Loucy (cell line): ENCODE measurements at regions not wholly inside any gene's neighbourhood (a gene's known extent, or its start where the extent isn't known, plus 50 kb on each side); places are given as distances from the start of the nearest gene placed in this dataset.

Experiments used
- H2AFZ ChIP-seq: fragments of 200-600 bp; sonication (generic); 2 replicates; pipeline ENCODE4 v1.6.0; 2016; ENCODE audit warnings: antibody characterized with exemption, mild to moderate bottlenecking, low read length, moderate library complexity
- H3F3A ChIP-seq: fragments of 200-600 bp; 2 replicates; pipeline ENCODE4 v1.6.0; 2016; ENCODE audit warnings: antibody characterized with exemption, low read depth, mild to moderate bottlenecking
- H3K27me3 ChIP-seq: fragments of 200-600 bp; sonication (generic); 2 replicates; pipeline ENCODE4 v1.6.1; 2014; ENCODE audit warnings: low read length, mild to moderate bottlenecking; ENCODE audit not compliant: insufficient read depth, poor library complexity, severe bottlenecking
- H3K36me3 ChIP-seq: fragments of 200-600 bp; sonication (generic); 2 replicates; pipeline ENCODE4 v1.6.1; 2016; ENCODE audit warnings: low read length; ENCODE audit not compliant: insufficient read depth
- H3K4me1 ChIP-seq: fragments of 200-600 bp; sonication (generic); 2 replicates; pipeline ENCODE4 v1.5.1; 2014; ENCODE audit warnings: low read length, mild to moderate bottlenecking; ENCODE audit not compliant: insufficient read depth, poor library complexity, severe bottlenecking
- H3K4me2 ChIP-seq: fragments of 200-600 bp; sonication (generic); 2 replicates; pipeline ENCODE4 v1.6.0; 2014; ENCODE audit warnings: antibody characterized with exemption, low read length, low read depth, mild to moderate bottlenecking; ENCODE audit not compliant: poor library complexity, severe bottlenecking
- H3K4me3 ChIP-seq: fragments of 200-600 bp; sonication (generic); 2 replicates; pipeline ENCODE4 v1.5.1; 2014; ENCODE audit warnings: low read length, mild to moderate bottlenecking, mixed read lengths; ENCODE audit not compliant: poor library complexity, severe bottlenecking
- H3K79me2 ChIP-seq: fragments of 200-600 bp; sonication (generic); 2 replicates; pipeline ENCODE4 v1.6.1; 2014; ENCODE audit warnings: low read length; ENCODE audit not compliant: insufficient read depth
- H3K9ac ChIP-seq: fragments of 200-600 bp; sonication (generic); 2 replicates; pipeline ENCODE4 v1.6.0; 2014; ENCODE audit warnings: mild to moderate bottlenecking, low read depth, low read length, moderate library complexity; ENCODE audit not compliant: poor library complexity, severe bottlenecking
- H3K9me2 ChIP-seq: fragments of 200-600 bp; sonication (generic); replicated peaks from 2 replicates; pipeline ENCODE4 v1.6.1; 2016; ENCODE audit warnings: low read depth, low read length, mixed read lengths
- H3K9me3 ChIP-seq: fragments of 200-600 bp; sonication (generic); 2 replicates; pipeline ENCODE4 v1.6.1; 2014; ENCODE audit warnings: mild to moderate bottlenecking, antibody characterized with exemption, low read length, low read depth; ENCODE audit not compliant: insufficient read depth
- H4K20me1 ChIP-seq: fragments of 200-600 bp; sonication (generic); 2 replicates; pipeline ENCODE4 v1.6.0; 2014; ENCODE audit warnings: antibody characterized with exemption, low read length, mild to moderate bottlenecking; ENCODE audit not compliant: insufficient read depth, poor library complexity, severe bottlenecking
- CTCF ChIP-seq: fragments of 200-600 bp; sonication (generic); conservative IDR thresholded peaks from 2 replicates; pipeline ENCODE4 v1.5.1; 2014; ENCODE audit warnings: mild to moderate bottlenecking, antibody characterized with exemption, low read length
- EZH2phosphoT487 ChIP-seq: fragments of 200-600 bp; IDR thresholded peaks from 2 replicates; pipeline ENCODE4 v1.6.1; 2018; ENCODE audit warnings: antibody characterized with exemption, mild to moderate bottlenecking, moderate library complexity, borderline replicate concordance

- H4K20me1 ChIP-seq = no peaks in the 10 kb centered on the region
- H3F3A ChIP-seq = no peaks in the 10 kb centered on the region
- no peak overlapping the region for H3K9ac ChIP-seq
- no peak overlapping the region for H2AFZ ChIP-seq
- H3K36me3 ChIP-seq = no peaks in the 10 kb centered on the region
- H3K27me3 ChIP-seq = no peaks in the 10 kb centered on the region
- H3K9me2 ChIP-seq = no peaks in the 10 kb centered on the region
- H3K4me3 ChIP-seq = no peak overlapping the region
- H3K79me2 ChIP-seq = no peaks in the 10 kb centered on the region
- no peak overlapping the region for H3K4me2 ChIP-seq
- peaks cover 5% of the 10 kb centered on the region for H3K4me1 ChIP-seq
- peaks cover 6% of the 10 kb centered on the region; the same call in 1 of the 2 replicates for H3K9me3 ChIP-seq
- TF ChIP-seq EZH2phosphoT487 = no peak
- TF ChIP-seq CTCF = no peak
Measured at GRCh38 chr12:90281154-90281868, 572.7 kb upstream of the ATP2B1 start.

GRCh38 chr12:90280564-90281058, 572.0 kb upstream of the ATP2B1 start:
- H3K9me2 ChIP-seq = no peaks in the 10 kb centered on the region
- H3K4me2 ChIP-seq = no peak overlapping the region
- H3K9me3 ChIP-seq = peaks cover 6% of the 10 kb centered on the region; the same call in 1 of the 2 replicates
- peaks cover 5% of the 10 kb centered on the region for H3K4me1 ChIP-seq
- no peak overlapping the region for H3K4me3 ChIP-seq
- H3K9ac ChIP-seq = no peak overlapping the region
- no peaks in the 10 kb centered on the region for H3K27me3 ChIP-seq
- H3K36me3 ChIP-seq = no peaks in the 10 kb centered on the region
- H2AFZ ChIP-seq = no peak overlapping the region
- H3F3A ChIP-seq = no peaks in the 10 kb centered on the region
- H3K79me2 ChIP-seq = no peaks in the 10 kb centered on the region
- no peak for TF ChIP-seq CTCF
- no peak for TF ChIP-seq EZH2phosphoT487
- H4K20me1 ChIP-seq = no peaks in the 10 kb centered on the region

GRCh38 chr12:90280033-90280432, 571.4 kb upstream of the ATP2B1 start:
- Histone ChIP-seq H4K20me1 (no peaks in the 10 kb centered on the region), H3K9me3 (peaks cover 6% of the 10 kb centered on the region; the same call in 1 of the 2 replicates), H2AFZ (no peak overlapping the region), H3F3A (no peaks in the 10 kb centered on the region), H3K4me3 (no peak overlapping the region), H3K27me3 (no peaks in the 10 kb centered on the region), H3K79me2 (no peaks in the 10 kb centered on the region), H3K9ac (no peak overlapping the region), H3K9me2 (no peaks in the 10 kb centered on the region), H3K4me1 (peaks cover 5% of the 10 kb centered on the region), H3K36me3 (no peaks in the 10 kb centered on the region), H3K4me2 (no peak overlapping the region)
- TF ChIP-seq EZH2phosphoT487 (no peak), CTCF (no peak)
